Neural crest cell (in vitro differentiated cells): ENCODE measurements at regions not wholly inside any gene's neighbourhood (a gene's known extent, or its start where the extent isn't known, plus 50 kb on each side); places are given as distances from the start of the nearest gene placed in this dataset.
A peak's percentile ranks its signal among the peaks of the same experiment; 100 is the strongest.

Experiments
- DNase-seq: peaks from one replicate; pipeline ENCODE4 v3.0.0; 2021; ENCODE audit warnings: low read depth, mixed read lengths, low spot score
- H3K27ac Mint-ChIP-seq: one replicate; pipeline ENCODE4 v1.8.0; 2021; ENCODE audit warnings: mild to moderate bottlenecking, mixed read lengths; ENCODE audit not compliant: unreplicated experiment
- H3K27me3 Mint-ChIP-seq: 2 replicates; pipeline ENCODE4 v1.8.0; 2021; ENCODE audit warnings: low read depth, mild to moderate bottlenecking, mixed read lengths
- H3K36me3 Mint-ChIP-seq: 2 replicates; pipeline ENCODE4 v1.8.0; 2021; ENCODE audit warnings: low read depth, mild to moderate bottlenecking, mixed read lengths
- H3K4me1 Mint-ChIP-seq: 2 replicates; pipeline ENCODE4 v1.8.0; 2021; ENCODE audit warnings: mixed read lengths
- H3K4me3 Mint-ChIP-seq: one replicate; pipeline ENCODE4 v1.8.0; 2021; ENCODE audit warnings: mild to moderate bottlenecking, mixed read lengths
- H3K9me3 Mint-ChIP-seq: 2 replicates; pipeline ENCODE4 v1.8.0; 2021; ENCODE audit warnings: mixed read lengths
- CTCF ChIP-seq: fragments of 200-600 bp; sonication (generic); conservative IDR thresholded peaks from 2 replicates; pipeline ENCODE4 v1.5.0; 2021; ENCODE audit warnings: antibody characterized with exemption, mild to moderate bottlenecking

- H3K9me3 Mint-ChIP-seq, result no peaks in the 10 kb centered on the region
- peaks cover 5% of the 10 kb centered on the region for H3K4me1 Mint-ChIP-seq
- H3K27ac Mint-ChIP-seq, result no peak overlapping the region
- TF ChIP-seq CTCF, result no peak
- H3K36me3 Mint-ChIP-seq, result no peaks in the 10 kb centered on the region
- no peak for DNase-seq
- no peak overlapping the region for H3K4me3 Mint-ChIP-seq
- peaks cover 50% of the 10 kb centered on the region for H3K27me3 Mint-ChIP-seq
Measured at GRCh38 chr11:69889400-69890318, 70.4 kb upstream of the FGF3 start.

GRCh38 chr11:69890476-69890875, 71.3 kb upstream of the FGF3 start:
- no peak overlapping the region for H3K27ac Mint-ChIP-seq
- DNase-seq, result no peak
- H3K36me3 Mint-ChIP-seq, result no peaks in the 10 kb centered on the region
- peaks cover 50% of the 10 kb centered on the region for H3K27me3 Mint-ChIP-seq
- no peaks in the 10 kb centered on the region for H3K9me3 Mint-ChIP-seq
- no peak overlapping the region for H3K4me3 Mint-ChIP-seq
- peaks cover 5% of the 10 kb centered on the region for H3K4me1 Mint-ChIP-seq
- TF ChIP-seq CTCF, result no peak

- DNase-seq, result no peak
- Mint-ChIP-seq H3K27me3 (peaks cover 54% of the 10 kb centered on the region), H3K4me1 (peaks cover 5% of the 10 kb centered on the region), H3K4me3 (no peak overlapping the region), H3K9me3 (no peaks in the 10 kb centered on the region), H3K36me3 (no peaks in the 10 kb centered on the region), H3K27ac (no peak overlapping the region)
- no peak for TF ChIP-seq CTCF
Measured at GRCh38 chr11:69891421-69892236, 72.4 kb upstream of the FGF3 start.

GRCh38 chr11:69892237-69892985, 73.2 kb upstream of the FGF3 start:
- Mint-ChIP-seq H3K27ac (no peak overlapping the region), H3K27me3 (peaks cover 61% of the 10 kb centered on the region), H3K4me3 (no peak overlapping the region), H3K9me3 (no peaks in the 10 kb centered on the region), H3K4me1 (peaks cover 5% of the 10 kb centered on the region), H3K36me3 (no peaks in the 10 kb centered on the region)
- peak; percentile 17 for TF ChIP-seq CTCF
- no peak for DNase-seq

- no peak for TF ChIP-seq CTCF
- Mint-ChIP-seq H3K4me1 (peaks cover 5% of the 10 kb centered on the region), H3K9me3 (no peaks in the 10 kb centered on the region), H3K4me3 (no peak overlapping the region), H3K27ac (no peak overlapping the region), H3K27me3 (peaks cover 67% of the 10 kb centered on the region), H3K36me3 (no peaks in the 10 kb centered on the region)
- DNase-seq, result no peak
Measured at GRCh38 chr11:69892986-69893555, 73.9 kb upstream of the FGF3 start.
